ENCODE measurements at regions not wholly inside any gene's neighbourhood (a gene's known extent, or its start where the extent isn't known, plus 50 kb on each side); places are given as distances from the start of the nearest gene placed in this dataset.
A peak's percentile ranks its signal among the peaks of the same experiment; 100 is the strongest.

- Histone ChIP-seq H3K27ac (replicated peaks in 1 of 4) (no peak overlapping the region), H3K36me3 (no peaks in the 10 kb centered on the region), H3K4me3 (no peak overlapping the region), H3K4me1 (peaks cover 13 to 27% (median 23%) of the 10 kb centered on the region in 4 donors), H3K27me3 (no peaks in the 10 kb centered on the region), H3K9me3 (no peaks in the 10 kb centered on the region)
- intact Hi-C loops (cut with DNase I): no loop called here
- no peak for TF ChIP-seq POLR2AphosphoS5 (IDR thresholded peaks at IDR 0.05)
- WGBS: 86% methylated on average over 10 of the region's 10 CpGs
- DNase-seq (ENCODE audit: extremely low spot score): peak; percentile 66
These were observed 293.6 kb upstream of the ZNF32 start for GRCh38 chr10:43942096-43942850.

GRCh38 chr10:43940898-43941837 is 292.5 kb upstream of the ZNF32 start:
- H3K4me1 ChIP-seq: peaks cover 13 to 27% (median 23%) of the 10 kb centered on the region in 4 donors
- 62% methylated on average over 4 of the region's 4 CpGs for WGBS
- intact Hi-C loops (cut with DNase I): no loop called here
- H3K4me3 ChIP-seq: no peak overlapping the region
- H3K36me3 ChIP-seq: no peaks in the 10 kb centered on the region
- no peaks in the 10 kb centered on the region for H3K27me3 ChIP-seq
- peak; percentile 79 for DNase-seq (ENCODE audit: extremely low spot score)
- no peak overlapping the region for H3K27ac ChIP-seq (replicated peaks in 1 of 4)
- H3K9me3 ChIP-seq: no peaks in the 10 kb centered on the region
- no peak for TF ChIP-seq POLR2A (IDR thresholded peaks at IDR 0.05; ENCODE audit: low read depth)
- TF ChIP-seq CTCF (IDR thresholded peaks at IDR 0.05): no peak
- no peak for TF ChIP-seq EP300 (IDR thresholded peaks at IDR 0.05)
- no peak for TF ChIP-seq POLR2AphosphoS5 (IDR thresholded peaks at IDR 0.05)

- DNase-seq (ENCODE audit: extremely low spot score): peak; percentile 86
- no peaks in the 10 kb centered on the region for H3K9me3 ChIP-seq
- 59% methylated on average over 10 of the region's 10 CpGs for WGBS
- H3K36me3 ChIP-seq: no peaks in the 10 kb centered on the region
- H3K27ac ChIP-seq (replicated peaks in 1 of 4): no peak overlapping the region
- TF ChIP-seq CTCF (IDR thresholded peaks at IDR 0.05) (no peak), EP300 (IDR thresholded peaks at IDR 0.05) (no peak), POLR2AphosphoS5 (IDR thresholded peaks at IDR 0.05) (no peak), POLR2A (IDR thresholded peaks at IDR 0.05; ENCODE audit: low read depth) (no peak)
- peaks cover 13 to 27% (median 23%) of the 10 kb centered on the region in 4 donors for H3K4me1 ChIP-seq
- intact Hi-C loops (cut with DNase I): no loop called here
- H3K4me3 ChIP-seq: no peak overlapping the region
- H3K27me3 ChIP-seq: no peaks in the 10 kb centered on the region
These were observed 291.5 kb upstream of the ZNF32 start for GRCh38 chr10:43939939-43940820.

- WGBS: 86% methylated on average over 5 of the region's 6 CpGs
- Histone ChIP-seq H3K4me1 (peaks cover 13 to 27% (median 23%) of the 10 kb centered on the region in 4 donors), H3K27ac (replicated peaks in 1 of 4) (no peak overlapping the region), H3K27me3 (no peaks in the 10 kb centered on the region), H3K36me3 (no peaks in the 10 kb centered on the region), H3K9me3 (no peaks in the 10 kb centered on the region), H3K4me3 (no peak overlapping the region)
- peak; percentile 88 for DNase-seq (ENCODE audit: extremely low spot score)
- intact Hi-C loops (cut with DNase I): no loop called here
- no peak for TF ChIP-seq POLR2A (IDR thresholded peaks at IDR 0.05; ENCODE audit: low read depth)
- no peak for TF ChIP-seq EP300 (IDR thresholded peaks at IDR 0.05)
- no peak for TF ChIP-seq CTCF (IDR thresholded peaks at IDR 0.05)
- TF ChIP-seq POLR2AphosphoS5 (IDR thresholded peaks at IDR 0.05): no peak
These were observed 290.8 kb upstream of the ZNF32 start for GRCh38 chr10:43939389-43939938.
